Testis (tissue), 2 donors: ENCODE measurements at regions not wholly inside any gene's neighbourhood (a gene's known extent, or its start where the extent isn't known, plus 50 kb on each side); places are given as distances from the start of the nearest gene placed in this dataset.

Experiments
- DNase-seq: peaks from one replicate; pipeline ENCODE4 v3.0.0-alpha.2; 2019
- H3K27ac ChIP-seq, 2 donors: fragments of 200-600 bp; sonication (generic); one replicate each; pipeline ENCODE4 v1.5.1; 2019
- H3K27me3 ChIP-seq: fragments of 200-600 bp; sonication (generic); one replicate; pipeline ENCODE4 v1.5.1; 2019
- H3K36me3 ChIP-seq: fragments of 200-600 bp; sonication (generic); one replicate; pipeline ENCODE4 v1.5.1; 2017; ENCODE audit warnings: low read depth; ENCODE audit errors: missing control alignments
- H3K4me1 ChIP-seq: fragments of 200-600 bp; sonication (generic); one replicate; pipeline ENCODE4 v1.5.1; 2019
- H3K4me3 ChIP-seq, 2 donors: fragments of 200-600 bp; sonication (generic); one replicate each; pipeline ENCODE4 v1.5.1; 2017 to 2019
- H3K9me3 ChIP-seq: fragments of 200-600 bp; sonication (generic); one replicate; pipeline ENCODE4 v1.5.1; 2017
- POLR2A ChIP-seq: fragments of 450-650 bp; IDR thresholded peaks from one replicate; pipeline ENCODE4 v1.6.1; 2017; ENCODE audit warnings: antibody characterized with exemption, mild to moderate bottlenecking, moderate library complexity
- WGBS, 2 donors: methylation state at CpG; one replicate each; pipeline ENCODE4 v1.1.5; 2018; 5-methylcytosine and 5-hydroxymethylcytosine counted together
- intact Hi-C: fragments of 100-400 bp; cut with DNase I; formaldehyde crosslinking; loops from one replicate; pipeline ENCODE4 v1.15.1; 2023; ENCODE audit warnings: low total_unique reads
- TF ChIP-seq, protein P1 (sequence below), 3 experiments: fragments of 450-650 bp in 2 of 3; fragments of 200-600 bp in 1 of 3; sonication (generic) in 1 of 3; IDR thresholded peaks; one replicate each; pipeline ENCODE4 v1.5.1; 2016 to 2019; ENCODE audit warnings: antibody characterized with exemption in 3 of 3, mild to moderate bottlenecking in 2 of 3, moderate library complexity in 1 of 3

- intact Hi-C loops = no loop called here
- 90 to 91% methylated on average over 4 of the region's 4 CpGs for WGBS, 2 donors
Observed at GRCh38 chr1:209343511-209343910, 240.0 kb upstream of the CAMK1G start.

DNA sequence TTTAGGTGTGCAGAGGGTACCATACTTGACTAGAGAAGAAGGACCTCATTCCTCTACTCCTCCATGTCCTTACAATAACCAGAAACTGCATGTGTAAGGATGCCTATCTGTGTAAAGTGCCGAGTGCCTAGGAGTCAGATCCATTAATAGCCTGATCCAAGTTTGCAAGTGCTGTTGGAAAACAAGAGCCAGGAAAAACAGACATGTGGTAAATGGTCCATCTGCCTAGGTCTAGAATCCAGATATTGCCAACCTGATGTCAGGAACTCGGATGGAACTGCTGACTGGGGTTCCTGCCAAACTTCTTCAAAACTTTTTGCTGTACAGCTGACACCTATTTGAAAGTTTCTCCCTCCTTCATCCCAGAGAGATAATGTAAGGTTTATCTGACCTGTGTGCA is 239.4 kb upstream of the CAMK1G start:
- H3K27me3 ChIP-seq = no peaks in the 10 kb centered on the region
- H3K4me1 ChIP-seq = no peaks in the 10 kb centered on the region
- 62 to 77% methylated on average over 2 of the region's 2 CpGs for whole genome bisulfite sequencing, 2 donors
- no peak for DNase-seq
- no peak overlapping the region for H3K4me3 ChIP-seq
- intact Hi-C loops = no loop called here
- no peak for TF ChIP-seq POLR2A
- TF ChIP-seq, protein P1, sequence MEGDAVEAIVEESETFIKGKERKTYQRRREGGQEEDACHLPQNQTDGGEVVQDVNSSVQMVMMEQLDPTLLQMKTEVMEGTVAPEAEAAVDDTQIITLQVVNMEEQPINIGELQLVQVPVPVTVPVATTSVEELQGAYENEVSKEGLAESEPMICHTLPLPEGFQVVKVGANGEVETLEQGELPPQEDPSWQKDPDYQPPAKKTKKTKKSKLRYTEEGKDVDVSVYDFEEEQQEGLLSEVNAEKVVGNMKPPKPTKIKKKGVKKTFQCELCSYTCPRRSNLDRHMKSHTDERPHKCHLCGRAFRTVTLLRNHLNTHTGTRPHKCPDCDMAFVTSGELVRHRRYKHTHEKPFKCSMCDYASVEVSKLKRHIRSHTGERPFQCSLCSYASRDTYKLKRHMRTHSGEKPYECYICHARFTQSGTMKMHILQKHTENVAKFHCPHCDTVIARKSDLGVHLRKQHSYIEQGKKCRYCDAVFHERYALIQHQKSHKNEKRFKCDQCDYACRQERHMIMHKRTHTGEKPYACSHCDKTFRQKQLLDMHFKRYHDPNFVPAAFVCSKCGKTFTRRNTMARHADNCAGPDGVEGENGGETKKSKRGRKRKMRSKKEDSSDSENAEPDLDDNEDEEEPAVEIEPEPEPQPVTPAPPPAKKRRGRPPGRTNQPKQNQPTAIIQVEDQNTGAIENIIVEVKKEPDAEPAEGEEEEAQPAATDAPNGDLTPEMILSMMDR (IDR thresholded peaks at IDR 0.05) = no peak
- H3K36me3 ChIP-seq = no peaks in the 10 kb centered on the region
- no peaks in the 10 kb centered on the region for H3K9me3 ChIP-seq
- H3K27ac ChIP-seq = no peak overlapping the region

More at GRCh38 chr1:209343511-209343910, 240.0 kb upstream of the CAMK1G start:
- Histone ChIP-seq H3K4me1 (no peaks in the 10 kb centered on the region), H3K36me3 (no peaks in the 10 kb centered on the region), H3K27me3 (no peaks in the 10 kb centered on the region), H3K9me3 (no peaks in the 10 kb centered on the region), H3K4me3 (no peak overlapping the region), H3K27ac (no peak overlapping the region)
- no peak for TF ChIP-seq POLR2A
- TF ChIP-seq, protein P1 (IDR thresholded peaks at IDR 0.05) = no peak
- no peak for DNase-seq

- DNase-seq = no peak
- Histone ChIP-seq H3K27me3 (no peaks in the 10 kb centered on the region), H3K36me3 (no peaks in the 10 kb centered on the region), H3K27ac (no peak overlapping the region), H3K4me3 (no peak overlapping the region), H3K9me3 (no peaks in the 10 kb centered on the region), H3K4me1 (no peaks in the 10 kb centered on the region)
- TF ChIP-seq, protein P1 (IDR thresholded peaks at IDR 0.05) = no peak
- no peak for TF ChIP-seq POLR2A
- intact Hi-C loops = no loop called here
- 48 to 66% methylated on average over 9 of the region's 9 CpGs for WGBS, 2 donors
Observed at GRCh38 chr1:209349363-209350308, 233.9 kb upstream of the CAMK1G start.

DNA sequence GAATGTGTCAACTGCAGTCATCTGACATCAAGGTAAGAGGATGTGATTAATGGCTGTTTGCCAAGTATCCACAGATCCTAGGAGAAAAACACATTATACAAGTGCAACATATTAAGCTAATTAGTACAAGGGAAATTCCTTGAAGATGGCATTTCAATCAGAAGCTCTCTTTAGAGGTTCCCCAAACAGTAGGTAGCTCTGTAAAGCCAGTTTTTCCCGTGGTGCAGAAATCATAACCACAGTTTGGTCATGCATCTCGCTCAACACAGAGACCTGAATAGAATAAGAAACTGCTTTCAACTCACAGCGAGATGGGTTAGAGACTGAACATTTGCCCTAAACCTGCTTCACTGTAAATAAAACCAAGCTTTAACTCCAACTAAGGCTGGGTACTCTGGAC is 230.5 kb upstream of the CAMK1G start:
- no peak overlapping the region for H3K27ac ChIP-seq
- no peak for DNase-seq
- H3K4me1 ChIP-seq = no peaks in the 10 kb centered on the region

More for the DNA sequence above, 230.5 kb upstream of the CAMK1G start:
- Histone ChIP-seq H3K36me3 (no peaks in the 10 kb centered on the region), H3K27me3 (no peaks in the 10 kb centered on the region), H3K9me3 (no peaks in the 10 kb centered on the region), H3K4me3 (no peak overlapping the region)
- intact Hi-C loops = no loop called here
- TF ChIP-seq POLR2A = no peak
- TF ChIP-seq, protein P1 (IDR thresholded peaks at IDR 0.05) = no peak
- 71 to 76% methylated on average over 3 of the region's 3 CpGs for WGBS, 2 donors
